WTC11 (cell line): ENCODE measurements at regions not wholly inside any gene's neighbourhood (a gene's known extent, or its start where the extent isn't known, plus 50 kb on each side); places are given as distances from the start of the nearest gene placed in this dataset.

ENCODE experiments used
- ATAC-seq: fragments of 200-7000 bp; cut with Tn5 transposase; 2 replicates; pipeline ENCODE4 v1.10.0; 2021; ENCODE audit warnings: mild to moderate bottlenecking, moderate library complexity
- CTCF ChIA-PET: fragments of 300-600 bp; sonication (Branson Sonifier 250); formaldehyde crosslinking; loops from one replicate; lab custom pipeline; 2021; ENCODE audit warnings: antibody characterized with exemption; lab: Charles Lee
- POLR2A ChIA-PET: fragments of 350-600 bp; sonication (Branson Sonifier 250); formaldehyde crosslinking; loops from one replicate; lab custom pipeline; 2021; ENCODE audit warnings: antibody characterized with exemption; lab: Charles Lee
- DNase-seq: peaks from one replicate; pipeline ENCODE4 v3.0.0; 2021; ENCODE audit warnings: low spot score
- H3K27ac Mint-ChIP-seq: 2 replicates; pipeline ENCODE4 v1.8.0; 2021; ENCODE audit warnings: mixed read lengths
- H3K27me3 Mint-ChIP-seq: 2 replicates; pipeline ENCODE4 v1.8.0; 2021; ENCODE audit warnings: low read depth, mild to moderate bottlenecking, moderate library complexity, mixed read lengths
- H3K36me3 Mint-ChIP-seq: 2 replicates; pipeline ENCODE4 v1.8.0; 2021; ENCODE audit warnings: mixed read lengths
- H3K4me1 Mint-ChIP-seq: 2 replicates; pipeline ENCODE4 v1.8.0; 2022; ENCODE audit warnings: mixed read lengths
- H3K4me3 Mint-ChIP-seq: 2 replicates; pipeline ENCODE4 v1.8.0; 2021; ENCODE audit warnings: mild to moderate bottlenecking, moderate library complexity, mixed read lengths
- H3K9me3 Mint-ChIP-seq: 2 replicates; pipeline ENCODE4 v1.8.0; 2021; ENCODE audit warnings: mixed read lengths
- ATF1 ChIP-seq: sonication (generic); formaldehyde crosslinking; IDR thresholded peaks from 2 replicates; pipeline ENCODE4 v1.8.1; 2023; ENCODE audit warnings: mild to moderate bottlenecking, moderate library complexity, missing genetic modification reagents
- CREM ChIP-seq: sonication (generic); formaldehyde crosslinking; IDR thresholded peaks from 2 replicates; pipeline ENCODE4 v1.8.1; 2022; ENCODE audit warnings: mild to moderate bottlenecking, missing genetic modification reagents, moderate library complexity
- ELF4 ChIP-seq: sonication (generic); formaldehyde crosslinking; IDR thresholded peaks from 2 replicates; pipeline ENCODE4 v1.8.1; 2022; ENCODE audit warnings: low read depth, mild to moderate bottlenecking, moderate library complexity, missing genetic modification reagents
- GRHL2 ChIP-seq: fragments of 250-450 bp; sonication (Bioruptor Pico); IDR thresholded peaks from 2 replicates; pipeline ENCODE4 v1.8.0; 2022; ENCODE audit warnings: mild to moderate bottlenecking, moderate library complexity; ENCODE audit not compliant: insufficient replicate concordance, severe bottlenecking
- NFATC4 ChIP-seq: fragments of 250-450 bp; sonication (Bioruptor Pico); IDR thresholded peaks from 2 replicates; pipeline ENCODE4 v1.9.0; 2021; ENCODE audit warnings: mild to moderate bottlenecking
- NR1H2 ChIP-seq: sonication (generic); formaldehyde crosslinking; IDR thresholded peaks from 2 replicates; pipeline ENCODE4 v1.9.0; 2021; ENCODE audit warnings: mild to moderate bottlenecking, moderate library complexity, missing genetic modification reagents
- PRRX2 ChIP-seq: fragments of 250-450 bp; sonication (Bioruptor Pico); IDR thresholded peaks from 2 replicates; pipeline ENCODE4 v1.8.0; 2021; ENCODE audit warnings: mild to moderate bottlenecking
- RORB ChIP-seq: fragments of 250-450 bp; sonication (Bioruptor Pico); IDR thresholded peaks from 2 replicates; pipeline ENCODE4 v1.9.0; 2021; ENCODE audit warnings: mild to moderate bottlenecking
- TF ChIP-seq, protein P1 (sequence below): fragments of 250-450 bp; sonication (Bioruptor Pico); IDR thresholded peaks from 2 replicates; pipeline ENCODE4 v1.8.0; 2021; ENCODE audit warnings: mild to moderate bottlenecking
- TF ChIP-seq, protein P2 (sequence below): sonication (generic); formaldehyde crosslinking; IDR thresholded peaks from 2 replicates; pipeline ENCODE4 v1.8.0; 2022; ENCODE audit warnings: mild to moderate bottlenecking, missing genetic modification reagents
- TF ChIP-seq, protein P3 (sequence below): sonication (generic); formaldehyde crosslinking; conservative IDR thresholded peaks from 2 replicates; pipeline ENCODE4 v1.8.1; 2022; ENCODE audit warnings: mild to moderate bottlenecking, missing genetic modification reagents
- TF ChIP-seq, protein P4 (sequence below): sonication (generic); formaldehyde crosslinking; IDR thresholded peaks from 2 replicates; pipeline ENCODE4 v1.8.1; 2023; ENCODE audit warnings: mild to moderate bottlenecking, missing genetic modification reagents
- TF ChIP-seq, protein P5 (sequence below): sonication (generic); formaldehyde crosslinking; IDR thresholded peaks from 2 replicates; pipeline ENCODE4 v1.8.1; 2022; ENCODE audit warnings: mild to moderate bottlenecking, missing genetic modification reagents, moderate library complexity, borderline replicate concordance
- TF ChIP-seq, protein P6 (sequence below): sonication (generic); formaldehyde crosslinking; IDR thresholded peaks from 2 replicates; pipeline ENCODE4 v1.8.1; 2022; ENCODE audit warnings: low read depth, mild to moderate bottlenecking, moderate library complexity, missing genetic modification reagents, borderline replicate concordance
- TF ChIP-seq, protein P7 (sequence below): sonication (generic); formaldehyde crosslinking; IDR thresholded peaks from 2 replicates; pipeline ENCODE4 v1.8.0; 2022; ENCODE audit warnings: missing genetic modification reagents
- TF ChIP-seq, protein P8 (sequence below): fragments of 250-450 bp; sonication (Bioruptor Pico); IDR thresholded peaks from 2 replicates; pipeline ENCODE4 v1.9.0; 2021; ENCODE audit warnings: moderate library complexity, mild to moderate bottlenecking, inconsistent platforms, borderline replicate concordance
- TF ChIP-seq, protein P9 (sequence below): fragments of 250-450 bp; sonication (Bioruptor Pico); conservative IDR thresholded peaks from 2 replicates; pipeline ENCODE4 v1.9.0; 2021; ENCODE audit warnings: mild to moderate bottlenecking

DNA sequence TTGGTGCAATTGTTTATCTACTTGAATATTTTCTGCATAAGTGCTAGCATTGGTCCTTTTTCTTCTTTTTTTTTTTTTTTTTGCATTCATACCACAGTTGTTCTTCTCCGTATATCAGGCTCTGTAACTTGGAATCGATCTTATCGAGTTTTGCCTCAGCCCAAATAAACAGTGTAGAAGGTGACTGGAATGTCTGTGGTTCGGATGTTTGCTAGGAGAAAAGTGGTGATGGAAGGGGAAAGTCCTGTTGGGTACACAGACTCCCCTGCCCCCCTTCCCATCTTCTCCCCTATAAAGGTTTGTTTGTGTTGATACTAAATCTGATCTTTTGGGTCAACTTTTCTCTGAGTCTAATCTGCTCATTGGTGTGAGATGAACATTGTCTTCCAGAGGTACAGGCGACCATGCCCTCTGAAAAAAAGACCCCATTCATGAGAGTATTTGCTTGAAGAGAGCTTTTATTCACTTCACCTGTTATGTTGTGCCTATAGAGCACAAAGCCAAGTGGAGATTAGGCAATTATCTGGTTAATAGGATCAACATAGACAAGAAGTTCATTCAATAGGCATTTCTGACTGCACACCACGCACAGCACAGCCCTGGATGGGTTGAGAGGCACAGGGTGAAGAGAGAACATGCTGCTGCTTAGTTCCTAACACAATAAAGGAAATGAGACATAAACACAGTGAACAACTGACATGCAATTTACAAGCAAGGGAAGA is 620.0 kb downstream of the PKHD1 start:
- H3K4me3 Mint-ChIP-seq: no peak overlapping the region
- H3K9me3 Mint-ChIP-seq: no peaks in the 10 kb centered on the region
- no peaks in the 10 kb centered on the region for H3K27me3 Mint-ChIP-seq
- ATAC-seq (no peak), DNase-seq (no peak)
- no peak overlapping the region for H3K27ac Mint-ChIP-seq
- TF ChIP-seq, protein P1, sequence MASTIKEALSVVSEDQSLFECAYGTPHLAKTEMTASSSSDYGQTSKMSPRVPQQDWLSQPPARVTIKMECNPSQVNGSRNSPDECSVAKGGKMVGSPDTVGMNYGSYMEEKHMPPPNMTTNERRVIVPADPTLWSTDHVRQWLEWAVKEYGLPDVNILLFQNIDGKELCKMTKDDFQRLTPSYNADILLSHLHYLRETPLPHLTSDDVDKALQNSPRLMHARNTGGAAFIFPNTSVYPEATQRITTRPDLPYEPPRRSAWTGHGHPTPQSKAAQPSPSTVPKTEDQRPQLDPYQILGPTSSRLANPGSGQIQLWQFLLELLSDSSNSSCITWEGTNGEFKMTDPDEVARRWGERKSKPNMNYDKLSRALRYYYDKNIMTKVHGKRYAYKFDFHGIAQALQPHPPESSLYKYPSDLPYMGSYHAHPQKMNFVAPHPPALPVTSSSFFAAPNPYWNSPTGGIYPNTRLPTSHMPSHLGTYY (CRISPR knock-in tag): no peak
- H3K36me3 Mint-ChIP-seq: no peaks in the 10 kb centered on the region
- H3K4me1 Mint-ChIP-seq: peaks cover 7% of the 10 kb centered on the region
- CTCF ChIA-PET: no interaction called here
- POLR2A ChIA-PET: no interaction called here

DNA sequence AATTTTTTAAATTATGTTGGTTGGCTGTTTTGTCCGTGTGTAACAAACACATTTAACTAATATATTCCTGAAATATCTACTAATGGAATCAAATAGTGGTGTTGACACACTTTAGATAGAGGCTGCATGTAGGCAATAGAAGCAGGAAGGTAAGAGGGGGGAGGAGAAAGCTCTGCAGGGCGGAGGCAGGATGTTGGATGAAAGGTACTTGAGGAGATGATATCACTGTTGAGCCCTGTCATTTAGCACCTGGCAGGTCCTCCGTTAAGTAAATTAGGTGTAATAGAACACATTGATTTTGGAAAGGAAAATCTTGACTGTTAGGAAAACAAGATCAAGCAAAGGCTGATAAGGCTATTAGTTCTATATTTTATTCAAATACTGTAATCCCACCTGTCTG is 618.7 kb downstream of the PKHD1 start:
- no peak overlapping the region for H3K4me3 Mint-ChIP-seq
- CTCF ChIA-PET: no interaction called here

More for the DNA sequence above, 618.7 kb downstream of the PKHD1 start:
- peaks cover 17% of the 10 kb centered on the region for H3K4me1 Mint-ChIP-seq
- TF ChIP-seq PRRX2 (CRISPR knock-in tag): no peak
- TF ChIP-seq, protein P2, sequence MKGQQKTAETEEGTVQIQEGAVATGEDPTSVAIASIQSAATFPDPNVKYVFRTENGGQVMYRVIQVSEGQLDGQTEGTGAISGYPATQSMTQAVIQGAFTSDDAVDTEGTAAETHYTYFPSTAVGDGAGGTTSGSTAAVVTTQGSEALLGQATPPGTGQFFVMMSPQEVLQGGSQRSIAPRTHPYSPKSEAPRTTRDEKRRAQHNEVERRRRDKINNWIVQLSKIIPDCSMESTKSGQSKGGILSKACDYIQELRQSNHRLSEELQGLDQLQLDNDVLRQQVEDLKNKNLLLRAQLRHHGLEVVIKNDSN (CRISPR knock-in tag): no peak
- no peak for TF ChIP-seq RORB (CRISPR knock-in tag)
- TF ChIP-seq, protein P3, sequence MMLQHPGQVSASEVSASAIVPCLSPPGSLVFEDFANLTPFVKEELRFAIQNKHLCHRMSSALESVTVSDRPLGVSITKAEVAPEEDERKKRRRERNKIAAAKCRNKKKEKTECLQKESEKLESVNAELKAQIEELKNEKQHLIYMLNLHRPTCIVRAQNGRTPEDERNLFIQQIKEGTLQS (CRISPR knock-in tag): no peak
- no peak for TF ChIP-seq GRHL2
- TF ChIP-seq, protein P1 (CRISPR knock-in tag): no peak
- TF ChIP-seq, protein P4, sequence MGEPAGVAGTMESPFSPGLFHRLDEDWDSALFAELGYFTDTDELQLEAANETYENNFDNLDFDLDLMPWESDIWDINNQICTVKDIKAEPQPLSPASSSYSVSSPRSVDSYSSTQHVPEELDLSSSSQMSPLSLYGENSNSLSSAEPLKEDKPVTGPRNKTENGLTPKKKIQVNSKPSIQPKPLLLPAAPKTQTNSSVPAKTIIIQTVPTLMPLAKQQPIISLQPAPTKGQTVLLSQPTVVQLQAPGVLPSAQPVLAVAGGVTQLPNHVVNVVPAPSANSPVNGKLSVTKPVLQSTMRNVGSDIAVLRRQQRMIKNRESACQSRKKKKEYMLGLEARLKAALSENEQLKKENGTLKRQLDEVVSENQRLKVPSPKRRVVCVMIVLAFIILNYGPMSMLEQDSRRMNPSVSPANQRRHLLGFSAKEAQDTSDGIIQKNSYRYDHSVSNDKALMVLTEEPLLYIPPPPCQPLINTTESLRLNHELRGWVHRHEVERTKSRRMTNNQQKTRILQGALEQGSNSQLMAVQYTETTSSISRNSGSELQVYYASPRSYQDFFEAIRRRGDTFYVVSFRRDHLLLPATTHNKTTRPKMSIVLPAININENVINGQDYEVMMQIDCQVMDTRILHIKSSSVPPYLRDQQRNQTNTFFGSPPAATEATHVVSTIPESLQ: no peak
- TF ChIP-seq CREM: no peak
- TF ChIP-seq, protein P5, sequence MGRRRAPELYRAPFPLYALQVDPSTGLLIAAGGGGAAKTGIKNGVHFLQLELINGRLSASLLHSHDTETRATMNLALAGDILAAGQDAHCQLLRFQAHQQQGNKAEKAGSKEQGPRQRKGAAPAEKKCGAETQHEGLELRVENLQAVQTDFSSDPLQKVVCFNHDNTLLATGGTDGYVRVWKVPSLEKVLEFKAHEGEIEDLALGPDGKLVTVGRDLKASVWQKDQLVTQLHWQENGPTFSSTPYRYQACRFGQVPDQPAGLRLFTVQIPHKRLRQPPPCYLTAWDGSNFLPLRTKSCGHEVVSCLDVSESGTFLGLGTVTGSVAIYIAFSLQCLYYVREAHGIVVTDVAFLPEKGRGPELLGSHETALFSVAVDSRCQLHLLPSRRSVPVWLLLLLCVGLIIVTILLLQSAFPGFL (CRISPR knock-in tag): no peak
- TF ChIP-seq, protein P6, sequence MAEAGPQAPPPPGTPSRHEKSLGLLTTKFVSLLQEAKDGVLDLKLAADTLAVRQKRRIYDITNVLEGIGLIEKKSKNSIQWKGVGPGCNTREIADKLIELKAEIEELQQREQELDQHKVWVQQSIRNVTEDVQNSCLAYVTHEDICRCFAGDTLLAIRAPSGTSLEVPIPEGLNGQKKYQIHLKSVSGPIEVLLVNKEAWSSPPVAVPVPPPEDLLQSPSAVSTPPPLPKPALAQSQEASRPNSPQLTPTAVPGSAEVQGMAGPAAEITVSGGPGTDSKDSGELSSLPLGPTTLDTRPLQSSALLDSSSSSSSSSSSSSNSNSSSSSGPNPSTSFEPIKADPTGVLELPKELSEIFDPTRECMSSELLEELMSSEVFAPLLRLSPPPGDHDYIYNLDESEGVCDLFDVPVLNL (CRISPR knock-in tag): no peak
- TF ChIP-seq, protein P7, sequence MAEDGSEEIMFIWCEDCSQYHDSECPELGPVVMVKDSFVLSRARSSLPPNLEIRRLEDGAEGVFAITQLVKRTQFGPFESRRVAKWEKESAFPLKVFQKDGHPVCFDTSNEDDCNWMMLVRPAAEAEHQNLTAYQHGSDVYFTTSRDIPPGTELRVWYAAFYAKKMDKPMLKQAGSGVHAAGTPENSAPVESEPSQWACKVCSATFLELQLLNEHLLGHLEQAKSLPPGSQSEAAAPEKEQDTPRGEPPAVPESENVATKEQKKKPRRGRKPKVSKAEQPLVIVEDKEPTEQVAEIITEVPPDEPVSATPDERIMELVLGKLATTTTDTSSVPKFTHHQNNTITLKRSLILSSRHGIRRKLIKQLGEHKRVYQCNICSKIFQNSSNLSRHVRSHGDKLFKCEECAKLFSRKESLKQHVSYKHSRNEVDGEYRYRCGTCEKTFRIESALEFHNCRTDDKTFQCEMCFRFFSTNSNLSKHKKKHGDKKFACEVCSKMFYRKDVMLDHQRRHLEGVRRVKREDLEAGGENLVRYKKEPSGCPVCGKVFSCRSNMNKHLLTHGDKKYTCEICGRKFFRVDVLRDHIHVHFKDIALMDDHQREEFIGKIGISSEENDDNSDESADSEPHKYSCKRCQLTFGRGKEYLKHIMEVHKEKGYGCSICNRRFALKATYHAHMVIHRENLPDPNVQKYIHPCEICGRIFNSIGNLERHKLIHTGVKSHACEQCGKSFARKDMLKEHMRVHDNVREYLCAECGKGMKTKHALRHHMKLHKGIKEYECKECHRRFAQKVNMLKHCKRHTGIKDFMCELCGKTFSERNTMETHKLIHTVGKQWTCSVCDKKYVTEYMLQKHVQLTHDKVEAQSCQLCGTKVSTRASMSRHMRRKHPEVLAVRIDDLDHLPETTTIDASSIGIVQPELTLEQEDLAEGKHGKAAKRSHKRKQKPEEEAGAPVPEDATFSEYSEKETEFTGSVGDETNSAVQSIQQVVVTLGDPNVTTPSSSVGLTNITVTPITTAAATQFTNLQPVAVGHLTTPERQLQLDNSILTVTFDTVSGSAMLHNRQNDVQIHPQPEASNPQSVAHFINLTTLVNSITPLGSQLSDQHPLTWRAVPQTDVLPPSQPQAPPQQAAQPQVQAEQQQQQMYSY (CRISPR knock-in tag): no peak
- no peak for TF ChIP-seq NFATC4
- no peak for TF ChIP-seq NR1H2 (CRISPR knock-in tag)
- TF ChIP-seq, protein P8, sequence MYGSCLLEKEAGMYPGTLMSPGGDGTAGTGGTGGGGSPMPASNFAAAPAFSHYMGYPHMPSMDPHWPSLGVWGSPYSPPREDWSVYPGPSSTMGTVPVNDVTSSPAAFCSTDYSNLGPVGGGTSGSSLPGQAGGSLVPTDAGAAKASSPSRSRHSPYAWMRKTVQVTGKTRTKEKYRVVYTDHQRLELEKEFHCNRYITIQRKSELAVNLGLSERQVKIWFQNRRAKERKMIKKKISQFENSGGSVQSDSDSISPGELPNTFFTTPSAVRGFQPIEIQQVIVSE (CRISPR knock-in tag): no peak
- TF ChIP-seq ELF4 (CRISPR knock-in tag): no peak
- TF ChIP-seq, protein P9, sequence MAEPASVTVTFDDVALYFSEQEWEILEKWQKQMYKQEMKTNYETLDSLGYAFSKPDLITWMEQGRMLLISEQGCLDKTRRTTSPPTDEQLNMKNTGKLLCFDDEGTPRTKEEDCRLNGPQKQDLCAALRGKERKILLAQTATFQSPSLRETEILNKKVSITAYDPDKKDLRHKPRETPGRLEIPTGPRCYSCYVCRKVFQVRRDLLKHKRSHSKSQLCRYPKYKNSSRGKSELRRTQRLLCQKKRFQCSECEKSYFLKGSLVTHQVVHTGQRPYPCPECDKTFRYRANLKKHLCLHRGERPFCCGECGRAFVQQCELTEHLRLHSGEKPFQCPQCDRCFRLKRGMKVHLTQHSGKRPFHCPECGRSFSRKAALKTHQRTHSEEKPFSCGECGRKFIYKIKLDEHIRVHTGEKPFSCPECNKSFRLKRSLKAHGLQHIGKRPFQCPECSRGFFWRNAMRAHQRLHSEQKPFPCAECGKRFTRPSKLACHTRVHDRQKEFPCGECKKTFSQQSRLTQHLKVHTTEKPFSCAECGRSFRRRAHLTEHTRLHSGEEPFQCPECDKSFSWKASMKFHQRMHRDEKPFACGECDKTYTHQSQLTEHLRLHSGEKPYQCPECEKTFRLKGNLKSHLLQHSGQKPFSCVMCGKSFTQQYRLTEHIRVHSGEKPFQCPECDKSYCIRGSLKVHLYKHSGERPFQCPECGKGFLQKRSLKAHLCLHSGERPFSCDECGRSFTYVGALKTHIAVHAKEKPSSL (CRISPR knock-in tag): no peak
- no peak for TF ChIP-seq ATF1 (CRISPR knock-in tag)
- TF ChIP-seq, all 79 proteins: peak for 0
- Mint-ChIP-seq H3K27me3 (no peaks in the 10 kb centered on the region), H3K27ac (no peak overlapping the region), H3K36me3 (no peaks in the 10 kb centered on the region), H3K9me3 (no peaks in the 10 kb centered on the region)
- DNase-seq: no peak
- no peak for ATAC-seq
- POLR2A ChIA-PET: no interaction called here
